Breast epithelium (tissue), 4 donors: ENCODE measurements at regions not wholly inside any gene's neighbourhood (a gene's known extent, or its start where the extent isn't known, plus 50 kb on each side); places are given as distances from the start of the nearest gene placed in this dataset.

ENCODE experiments used
- DNase-seq, 2 donors: peaks; one replicate each; pipeline ENCODE4 v3.0.0-alpha.2; 2019; ENCODE audit warnings: low spot score in 2 of 2
- H3K27ac ChIP-seq, 2 donors: fragments of 200-600 bp; sonication (generic) in 1 of 2; one replicate each; pipeline ENCODE4 v1.5.1; 2016 to 2019; ENCODE audit warnings: mild to moderate bottlenecking in 1 of 2
- H3K27me3 ChIP-seq, 2 donors: fragments of 200-600 bp; sonication (generic) in 1 of 2; one replicate each; pipeline versions ENCODE4 v1.5.1 to v1.6.0; 2017 to 2019; ENCODE audit warnings: control low read depth in 1 of 2, mild to moderate bottlenecking in 1 of 2
- H3K36me3 ChIP-seq: fragments of 200-600 bp; one replicate; pipeline ENCODE4 v1.5.1; 2019
- H3K4me1 ChIP-seq, 2 donors: fragments of 200-600 bp; sonication (generic); one replicate each; pipeline ENCODE4 v1.5.1; 2016 to 2019; ENCODE audit warnings: control low read depth in 1 of 2
- H3K4me3 ChIP-seq, 3 donors: fragments of 200-600 bp; sonication (generic); 1 replicate in 2 of 3; 2 replicates in 1 of 3; pipeline ENCODE4 v1.5.1; 2016 to 2019; ENCODE audit warnings: mild to moderate bottlenecking in 3 of 3, moderate library complexity in 2 of 3
- H3K9me3 ChIP-seq, 2 donors: fragments of 200-600 bp; sonication (generic) in 1 of 2; one replicate each; pipeline ENCODE4 v1.5.1; 2016 to 2019; ENCODE audit warnings: control low read depth in 1 of 2
- POLR2A ChIP-seq: fragments of 450-650 bp; IDR thresholded peaks from one replicate; pipeline ENCODE4 v1.6.1; 2016; ENCODE audit warnings: antibody characterized with exemption, mild to moderate bottlenecking, moderate library complexity
- POLR2AphosphoS5 ChIP-seq, 3 donors: sonication (generic); formaldehyde crosslinking; IDR thresholded peaks; one replicate each; pipeline ENCODE4 v1.6.1; 2017; ENCODE audit warnings: antibody characterized with exemption in 3 of 3
- intact Hi-C: fragments of 100-400 bp; cut with DNase I; formaldehyde crosslinking; loops from one replicate; pipeline ENCODE4 v1.15.1; 2023; ENCODE audit warnings: low total_unique reads
- TF ChIP-seq, protein P1 (sequence below), 3 donors: fragments of 450-650 bp; IDR thresholded peaks; one replicate each; pipeline ENCODE4 v1.5.1; 2016 to 2017; ENCODE audit warnings: antibody characterized with exemption in 3 of 3, mild to moderate bottlenecking in 3 of 3, moderate library complexity in 3 of 3

DNA sequence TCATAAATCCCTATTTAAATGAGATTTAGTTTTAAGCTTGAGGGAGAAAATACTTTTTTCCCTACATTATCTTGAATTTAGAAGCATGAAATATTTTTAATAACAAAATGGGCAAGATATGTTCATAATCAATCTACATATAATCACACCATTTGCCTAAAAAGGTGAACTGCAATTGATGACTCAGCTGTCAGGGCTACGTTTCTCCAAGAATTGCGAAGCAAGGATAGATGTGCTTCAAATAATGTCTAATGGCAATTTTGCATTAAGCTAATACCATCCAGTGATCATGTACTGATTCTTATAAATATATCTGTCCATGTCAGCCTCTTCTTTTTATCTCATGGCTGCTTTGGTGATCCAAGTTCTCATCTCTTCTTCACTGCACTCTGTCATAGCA, 404.4 kb downstream of the MAN2A1 start:
- no peak overlapping the region for H3K27ac ChIP-seq
- TF ChIP-seq POLR2A: no peak
- TF ChIP-seq, protein P1, sequence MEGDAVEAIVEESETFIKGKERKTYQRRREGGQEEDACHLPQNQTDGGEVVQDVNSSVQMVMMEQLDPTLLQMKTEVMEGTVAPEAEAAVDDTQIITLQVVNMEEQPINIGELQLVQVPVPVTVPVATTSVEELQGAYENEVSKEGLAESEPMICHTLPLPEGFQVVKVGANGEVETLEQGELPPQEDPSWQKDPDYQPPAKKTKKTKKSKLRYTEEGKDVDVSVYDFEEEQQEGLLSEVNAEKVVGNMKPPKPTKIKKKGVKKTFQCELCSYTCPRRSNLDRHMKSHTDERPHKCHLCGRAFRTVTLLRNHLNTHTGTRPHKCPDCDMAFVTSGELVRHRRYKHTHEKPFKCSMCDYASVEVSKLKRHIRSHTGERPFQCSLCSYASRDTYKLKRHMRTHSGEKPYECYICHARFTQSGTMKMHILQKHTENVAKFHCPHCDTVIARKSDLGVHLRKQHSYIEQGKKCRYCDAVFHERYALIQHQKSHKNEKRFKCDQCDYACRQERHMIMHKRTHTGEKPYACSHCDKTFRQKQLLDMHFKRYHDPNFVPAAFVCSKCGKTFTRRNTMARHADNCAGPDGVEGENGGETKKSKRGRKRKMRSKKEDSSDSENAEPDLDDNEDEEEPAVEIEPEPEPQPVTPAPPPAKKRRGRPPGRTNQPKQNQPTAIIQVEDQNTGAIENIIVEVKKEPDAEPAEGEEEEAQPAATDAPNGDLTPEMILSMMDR (IDR thresholded peaks at IDR 0.05): no peak
- H3K9me3 ChIP-seq: no peaks in the 10 kb centered on the region
- no peak overlapping the region for H3K4me3 ChIP-seq
- H3K36me3 ChIP-seq: no peaks in the 10 kb centered on the region
- no peak for DNase-seq
- H3K27me3 ChIP-seq: no peaks in the 10 kb centered on the region
- H3K4me1 ChIP-seq: no peaks in the 10 kb centered on the region
- intact Hi-C loops: loop anchor here (10.0 kb wide), 1 partner anchor 751 kb away; no protein-coding TSS in a partner anchor

- no peaks in the 10 kb centered on the region for H3K4me1 ChIP-seq
- intact Hi-C loops: loop anchor here (10.0 kb wide), 1 partner anchor 750 kb away; no protein-coding TSS in a partner anchor
- no peak for TF ChIP-seq POLR2AphosphoS5 (IDR thresholded peaks at IDR 0.05)
- TF ChIP-seq, protein P1 (IDR thresholded peaks at IDR 0.05): no peak
- TF ChIP-seq POLR2A: no peak
- H3K27me3 ChIP-seq: no peaks in the 10 kb centered on the region
- no peaks in the 10 kb centered on the region for H3K9me3 ChIP-seq
- H3K27ac ChIP-seq: no peak overlapping the region
- no peak for DNase-seq
- no peak overlapping the region for H3K4me3 ChIP-seq
- no peaks in the 10 kb centered on the region for H3K36me3 ChIP-seq
Observed at GRCh38 chr5:110094548-110094947, 404.8 kb downstream of the MAN2A1 start.

- Histone ChIP-seq H3K4me1 (no peaks in the 10 kb centered on the region), H3K9me3 (no peaks in the 10 kb centered on the region), H3K27me3 (no peaks in the 10 kb centered on the region), H3K4me3 (no peak overlapping the region), H3K36me3 (no peaks in the 10 kb centered on the region), H3K27ac (no peak overlapping the region)
- no peak for DNase-seq
- TF ChIP-seq, protein P1 (IDR thresholded peaks at IDR 0.05): no peak
- intact Hi-C loops: loop anchor here (10.0 kb wide), 1 partner anchor 748 kb away; no protein-coding TSS in a partner anchor
Observed at GRCh38 chr5:110096419-110096818, 406.7 kb downstream of the MAN2A1 start.

GRCh38 chr5:110099572-110099971, 409.8 kb downstream of the MAN2A1 start:
- H3K36me3 ChIP-seq: no peaks in the 10 kb centered on the region
- DNase-seq: no peak
- no peak overlapping the region for H3K4me3 ChIP-seq
- no peak for TF ChIP-seq POLR2AphosphoS5 (IDR thresholded peaks at IDR 0.05)
- TF ChIP-seq, protein P1 (IDR thresholded peaks at IDR 0.05): no peak
- TF ChIP-seq POLR2A: no peak
- no peaks in the 10 kb centered on the region for H3K4me1 ChIP-seq
- no peaks in the 10 kb centered on the region for H3K9me3 ChIP-seq
- intact Hi-C loops: loop anchor here (10.0 kb wide), 1 partner anchor 745 kb away; no protein-coding TSS in a partner anchor
- no peaks in the 10 kb centered on the region for H3K27me3 ChIP-seq
- H3K27ac ChIP-seq: no peak overlapping the region

DNA sequence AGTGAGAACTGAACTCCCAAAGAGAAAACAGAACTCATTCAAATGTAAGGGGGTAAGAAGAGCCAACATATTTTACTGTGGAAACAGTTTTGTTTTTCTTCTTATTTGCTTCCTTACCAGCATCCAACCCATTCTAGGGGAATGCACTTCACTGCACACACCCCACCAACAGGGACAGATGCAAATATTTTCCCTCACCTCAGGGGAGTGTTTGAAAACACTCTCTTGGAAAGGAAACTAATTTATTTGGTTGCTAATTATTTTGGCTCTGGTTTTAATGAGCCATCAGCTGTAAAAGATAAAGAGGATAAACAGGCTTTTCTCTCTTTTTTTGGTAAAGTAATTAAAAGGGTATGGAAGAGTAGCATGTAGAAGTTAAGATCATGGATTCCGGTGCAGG, 413.4 kb downstream of the MAN2A1 start:
- H3K36me3 ChIP-seq: no peaks in the 10 kb centered on the region
- no peak for DNase-seq
- H3K4me1 ChIP-seq: no peaks in the 10 kb centered on the region
- no peak overlapping the region for H3K27ac ChIP-seq
- no peaks in the 10 kb centered on the region for H3K9me3 ChIP-seq
- H3K27me3 ChIP-seq: no peaks in the 10 kb centered on the region
- intact Hi-C loops: no loop called here
- no peak for TF ChIP-seq POLR2AphosphoS5 (IDR thresholded peaks at IDR 0.05)
- TF ChIP-seq POLR2A: no peak
- TF ChIP-seq, protein P1 (IDR thresholded peaks at IDR 0.05): no peak
- H3K4me3 ChIP-seq: no peak overlapping the region
